ENCODE measurements at regions not wholly inside any gene's neighbourhood (a gene's known extent, or its start where the extent isn't known, plus 50 kb on each side); places are given as distances from the start of the nearest gene placed in this dataset.

GRCh38 chr5:74075501-74076484, 449.8 kb downstream of the ARHGEF28 start:
- ChIA-PET POLR2A (no interaction called here), CTCF (no interaction called here)
- no peak overlapping the region for H3K27ac ChIP-seq (ENCODE audit: extremely low read depth, low read depth, low read length)
- H3K9me3 ChIP-seq (ENCODE audit: control insufficient read depth, insufficient read depth, low read depth, low read length) = no peaks in the 10 kb centered on the region
- no peaks in the 10 kb centered on the region for H3K36me3 ChIP-seq (ENCODE audit: control insufficient read depth in 2 of 2, insufficient read depth in 1 of 2, low read length in 2 of 2)
- H3K4me1 ChIP-seq (ENCODE audit: control insufficient read depth, insufficient read depth, low read length) = peaks cover 40% of the 10 kb centered on the region
- no peak overlapping the region for H3K4me3 ChIP-seq (ENCODE audit: low read depth, low read length)
- TF ChIP-seq ZBTB44 (tag by site-specific recombination; IDR thresholded peaks at IDR 0.05) = no peak
- no peak for TF ChIP-seq ZNF777 (tag by site-specific recombination; IDR thresholded peaks at IDR 0.05; ENCODE audit: borderline replicate concordance)
- no peak for TF ChIP-seq ZNF324 (tag by site-specific recombination; IDR thresholded peaks at IDR 0.05)
- TF ChIP-seq ZNF549 (tag by site-specific recombination; IDR thresholded peaks at IDR 0.05) = no peak
- TF ChIP-seq ZNF302 (tag by site-specific recombination; IDR thresholded peaks at IDR 0.05; ENCODE audit: low read depth) = no peak
- peak; percentile 42; the same call in 1 of the 2 replicates for TF ChIP-seq PRDM6 (tag by site-specific recombination; IDR thresholded peaks at IDR 0.05)
- TF ChIP-seq BCL11A (tag by site-specific recombination; IDR thresholded peaks at IDR 0.05; ENCODE audit: low read depth) = no peak
- TF ChIP-seq BCL6B (tag by site-specific recombination; IDR thresholded peaks at IDR 0.05) = no peak
- no peak for TF ChIP-seq ZBTB1 (tag by site-specific recombination; IDR thresholded peaks at IDR 0.05)
- TF ChIP-seq ZNF76 (tag by site-specific recombination; IDR thresholded peaks at IDR 0.05; ENCODE audit: borderline replicate concordance, low read depth) = no peak
- no peak for TF ChIP-seq ZNF768 (tag by site-specific recombination; IDR thresholded peaks at IDR 0.05)
- peak; percentile 41; the same call in 1 of the 2 replicates for TF ChIP-seq ZNF398 (tag by site-specific recombination; IDR thresholded peaks at IDR 0.05)
- TF ChIP-seq KLF7 (tag by site-specific recombination; IDR thresholded peaks at IDR 0.05; ENCODE audit: borderline replicate concordance) = no peak
- no peak for TF ChIP-seq ZNF10 (tag by site-specific recombination; IDR thresholded peaks at IDR 0.05)
- TF ChIP-seq ZNF155 (tag by site-specific recombination; IDR thresholded peaks at IDR 0.05) = no peak
- no peak for TF ChIP-seq ZNF629 (tag by site-specific recombination; IDR thresholded peaks at IDR 0.05)
- TF ChIP-seq ZNF704 (tag by site-specific recombination; IDR thresholded peaks at IDR 0.05) = no peak
- TF ChIP-seq TSHZ1 (tag by site-specific recombination; IDR thresholded peaks at IDR 0.05; ENCODE audit: borderline replicate concordance) = no peak
- no peak for TF ChIP-seq ZFP3 (tag by site-specific recombination; IDR thresholded peaks at IDR 0.05; ENCODE audit: low read depth)
- peak; percentile 76; the same call in 1 of the 2 replicates for TF ChIP-seq MZF1 (tag by site-specific recombination; IDR thresholded peaks at IDR 0.05; ENCODE audit: borderline replicate concordance)
- TF ChIP-seq ZNF2 (tag by site-specific recombination; IDR thresholded peaks at IDR 0.05) = no peak
- TF ChIP-seq ZNF645 (tag by site-specific recombination; IDR thresholded peaks at IDR 0.05) = no peak

Measured in HEK293 (cell line).